ENCODE measurements at regions not wholly inside any gene's neighbourhood (a gene's known extent, or its start where the extent isn't known, plus 50 kb on each side); places are given as distances from the start of the nearest gene placed in this dataset.
"Not testable (repeated sequence)": the region's sequence is repeated elsewhere in the genome, so short reads cannot be mapped to it uniquely, and the experiment has no call there.

DNA sequence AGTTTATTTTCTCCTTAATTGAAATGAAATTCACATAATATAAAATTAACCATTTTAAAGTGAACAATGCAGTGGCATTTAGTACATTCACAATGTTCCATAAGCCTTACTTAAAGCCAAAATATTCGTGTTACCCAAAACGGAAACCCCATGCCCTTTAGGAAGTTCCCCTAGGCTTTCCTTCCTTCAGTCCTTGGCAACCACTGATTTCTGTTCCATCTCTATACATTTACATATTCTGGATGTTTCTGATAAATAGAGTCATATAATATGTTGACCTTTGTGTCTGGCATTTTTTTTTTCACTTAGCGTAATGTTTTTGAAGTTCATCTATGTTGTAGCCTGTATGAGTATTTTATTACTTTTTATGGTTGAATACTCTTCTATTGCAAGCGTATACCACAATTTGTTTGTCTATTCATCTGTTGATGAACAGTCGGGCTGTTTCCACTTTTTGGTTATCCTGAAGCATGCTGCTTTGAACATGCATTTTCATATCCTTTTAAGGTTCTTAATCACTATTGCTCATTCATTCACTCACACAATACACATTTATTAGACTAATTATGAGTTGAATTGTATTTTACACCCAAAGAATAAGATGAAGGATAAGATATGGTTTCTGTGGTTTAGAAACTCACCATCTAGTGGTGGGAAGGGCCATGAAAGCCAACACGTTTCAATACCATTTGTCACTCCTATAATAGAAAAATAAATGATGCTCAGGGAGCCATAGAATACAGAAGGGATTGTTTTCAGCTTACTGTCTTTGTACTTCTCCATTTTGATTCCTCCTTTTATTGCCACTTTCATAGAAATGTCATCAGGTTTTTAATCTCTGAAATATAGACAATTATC, 408.2 kb upstream of the CBLB start:
- DNase-seq = no peak

GRCh38 chr3:106277731-106278130, 408.9 kb upstream of the CBLB start:
- no peak for DNase-seq

DNA sequence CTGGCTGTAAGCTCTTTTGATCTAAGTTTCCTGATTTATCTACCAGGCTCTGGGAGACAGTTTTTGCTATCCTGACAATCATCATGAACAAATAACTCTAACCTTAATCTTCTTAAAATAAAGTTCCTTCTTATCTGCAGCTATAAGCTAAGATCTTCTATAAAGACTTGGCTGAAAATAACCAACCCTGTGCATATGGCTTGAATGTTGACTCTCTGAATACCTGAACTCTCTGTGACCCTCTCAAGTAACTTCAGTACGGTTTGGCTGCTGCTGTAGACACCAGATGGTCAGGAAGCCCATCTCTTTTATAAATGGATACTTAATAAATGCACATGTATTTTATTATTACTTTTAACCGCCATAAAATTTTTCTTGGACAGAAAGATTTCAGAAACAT, 412.4 kb upstream of the CBLB start:
- peak; percentile 96 for DNase-seq

DNA sequence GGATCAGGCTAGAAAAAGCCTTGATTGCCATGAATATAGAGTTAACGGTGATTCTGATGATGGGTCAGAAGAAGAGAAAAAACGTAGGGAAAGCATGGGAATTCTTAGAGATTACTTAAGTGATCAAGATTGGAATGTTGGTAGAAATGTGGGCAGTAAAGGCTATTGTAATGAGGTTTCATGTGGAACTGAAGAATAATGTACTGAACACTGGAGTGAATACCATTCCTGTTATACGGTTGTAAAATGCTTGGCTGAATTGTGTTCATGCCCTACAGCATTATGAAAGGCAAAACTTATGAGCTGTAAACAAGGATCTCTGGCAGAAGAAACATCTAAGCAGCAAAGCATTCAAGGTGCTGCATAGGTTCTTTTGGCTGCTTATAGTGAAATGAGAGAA, 414.1 kb upstream of the CBLB start:
- DNase-seq = no peak

GRCh38 chr3:106288781-106289180, 420.0 kb upstream of the CBLB start:
- DNase-seq = no peak

- no peak for DNase-seq
Measured at GRCh38 chr3:106290304-106290997, 421.6 kb upstream of the CBLB start.

- DNase-seq = no peak
Measured at GRCh38 chr3:106293161-106293560, 424.3 kb upstream of the CBLB start.

- no peak for DNase-seq
Measured at GRCh38 chr3:106294121-106294520, 425.3 kb upstream of the CBLB start.

GRCh38 chr3:106296062-106296461, 427.2 kb upstream of the CBLB start:
- DNase-seq = no peak

DNA sequence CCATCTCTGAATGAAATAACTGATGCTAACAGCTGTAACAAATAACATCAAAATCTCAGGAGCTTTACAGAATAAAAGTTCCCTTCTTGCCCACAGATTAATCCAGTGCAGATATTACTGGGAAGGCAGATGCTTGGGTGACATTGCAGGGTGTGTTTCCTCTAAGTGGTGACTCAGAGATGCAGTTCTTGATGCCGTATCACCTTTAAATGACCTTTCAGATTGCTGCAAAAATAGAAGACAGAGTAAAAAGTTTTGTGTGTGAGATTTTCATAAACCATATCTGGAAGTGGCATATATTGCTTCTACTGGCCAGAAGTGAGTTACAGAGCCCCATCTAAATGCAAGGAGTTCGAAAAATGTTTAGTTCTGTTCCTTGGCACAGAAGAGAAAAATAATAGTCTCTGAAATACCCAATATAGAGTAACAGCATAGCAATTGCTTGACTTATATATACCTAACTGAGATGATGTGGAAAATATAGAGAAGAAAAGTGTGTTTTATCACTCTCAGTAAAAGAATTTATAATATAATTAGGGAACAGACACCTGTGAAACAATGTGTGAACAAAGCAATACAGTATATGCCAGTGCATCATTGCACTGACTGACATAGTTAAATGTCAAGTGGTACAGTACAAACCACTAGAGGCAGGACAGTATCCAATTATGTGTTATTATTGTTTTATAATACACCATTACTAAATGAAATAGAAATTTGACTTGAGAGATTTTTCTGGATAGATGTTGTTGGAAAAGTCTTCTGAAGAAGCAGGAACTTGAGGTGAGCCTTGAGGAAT, 430.7 kb upstream of the CBLB start:
- DNase-seq = no peak

GRCh38 chr3:106302451-106303221, 433.8 kb upstream of the CBLB start:
- DNase-seq = no peak

- DNase-seq = no peak
Measured at GRCh38 chr3:106303766-106304165, 435.0 kb upstream of the CBLB start.

GRCh38 chr3:106305127-106305526, 436.3 kb upstream of the CBLB start:
- DNase-seq = no peak

DNA sequence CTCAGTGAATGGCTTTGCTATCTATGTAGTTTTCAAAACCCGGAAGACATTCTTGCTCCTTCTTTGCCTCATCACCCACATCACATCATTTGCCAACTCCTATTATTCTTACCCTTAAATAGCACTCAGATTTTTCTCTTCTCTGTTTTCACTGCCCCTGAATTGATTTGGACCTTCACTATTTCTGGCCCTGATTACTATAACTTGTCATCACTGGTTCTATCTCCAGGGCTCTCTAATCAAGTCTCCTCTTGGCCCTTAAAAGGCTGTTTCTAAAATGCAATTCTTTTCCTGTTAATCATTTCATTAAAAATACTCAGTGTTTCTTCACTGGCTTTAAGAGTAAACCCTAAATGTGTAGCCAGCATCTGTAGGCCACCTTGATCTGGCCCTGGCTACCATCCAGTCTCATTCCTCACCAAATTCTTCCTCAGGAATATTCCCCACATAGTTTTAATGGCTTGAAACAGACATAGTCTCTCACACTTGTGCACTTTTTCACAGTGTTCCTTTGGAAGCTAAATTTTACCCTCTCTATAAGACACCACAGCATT, 437.1 kb upstream of the CBLB start:
- no peak for DNase-seq

DNA sequence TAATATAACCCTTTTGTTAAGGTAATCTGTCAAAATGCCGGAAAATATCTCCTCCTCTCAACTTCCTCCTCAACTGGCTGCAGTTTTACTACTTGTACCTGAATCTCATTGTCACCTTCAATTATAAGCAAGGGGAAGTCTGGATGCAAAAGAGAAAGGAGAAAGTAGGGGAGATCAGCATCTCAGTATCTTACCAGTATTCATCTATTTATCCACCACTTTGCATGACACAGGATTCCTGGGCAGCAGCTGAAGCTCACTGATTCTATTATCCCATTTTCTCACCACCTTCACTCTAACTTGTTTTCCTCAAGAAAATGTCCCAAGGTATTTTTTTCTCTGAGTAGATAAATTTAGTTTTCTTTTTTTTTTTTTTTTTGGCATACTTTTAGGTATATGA, 440.5 kb upstream of the CBLB start:
- no peak for DNase-seq

DNA sequence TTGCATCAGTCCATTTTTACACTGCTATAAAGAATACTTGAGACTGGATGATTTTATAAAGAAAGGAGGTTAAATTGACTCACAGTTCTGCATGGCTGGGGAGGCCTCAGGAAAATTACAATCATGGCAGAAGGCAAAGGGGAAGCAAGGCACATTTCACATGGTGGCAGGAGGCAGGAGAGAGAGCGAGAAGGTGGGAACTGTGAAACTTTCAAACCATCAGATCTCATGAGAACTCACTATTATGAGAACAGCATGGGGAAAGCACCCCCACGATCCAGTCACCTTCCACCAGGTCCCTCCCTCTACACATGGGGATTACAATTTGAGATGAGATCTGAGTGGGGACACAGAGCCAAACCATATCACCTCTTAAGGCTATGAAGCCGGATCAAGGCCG, 441.0 kb upstream of the CBLB start:
- not testable (repeated sequence) for DNase-seq

GRCh38 chr3:106317141-106318055, 448.6 kb upstream of the CBLB start:
- no peak for DNase-seq

- DNase-seq = not testable (repeated sequence)
Measured at GRCh38 chr3:106321438-106321837, 452.6 kb upstream of the CBLB start.

DNA sequence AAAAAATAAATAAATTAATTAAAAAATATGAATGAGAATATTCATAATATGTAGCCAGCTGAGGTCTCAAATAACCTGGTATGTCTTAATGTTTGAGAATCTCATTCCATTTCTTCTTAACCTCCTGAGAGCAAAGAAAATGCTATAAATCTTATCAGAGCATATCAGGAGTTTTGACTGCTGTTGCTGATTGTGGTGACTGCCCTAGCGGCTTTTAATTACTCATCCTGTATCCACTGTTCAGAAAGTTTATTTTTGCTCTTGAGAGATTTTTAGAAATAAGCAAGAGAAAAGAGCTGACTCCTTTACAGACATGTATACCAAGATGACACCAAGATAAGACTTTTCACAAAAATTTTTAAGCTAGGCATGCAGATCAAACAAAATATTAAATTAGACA, 454.8 kb upstream of the CBLB start:
- DNase-seq = no peak

DNA sequence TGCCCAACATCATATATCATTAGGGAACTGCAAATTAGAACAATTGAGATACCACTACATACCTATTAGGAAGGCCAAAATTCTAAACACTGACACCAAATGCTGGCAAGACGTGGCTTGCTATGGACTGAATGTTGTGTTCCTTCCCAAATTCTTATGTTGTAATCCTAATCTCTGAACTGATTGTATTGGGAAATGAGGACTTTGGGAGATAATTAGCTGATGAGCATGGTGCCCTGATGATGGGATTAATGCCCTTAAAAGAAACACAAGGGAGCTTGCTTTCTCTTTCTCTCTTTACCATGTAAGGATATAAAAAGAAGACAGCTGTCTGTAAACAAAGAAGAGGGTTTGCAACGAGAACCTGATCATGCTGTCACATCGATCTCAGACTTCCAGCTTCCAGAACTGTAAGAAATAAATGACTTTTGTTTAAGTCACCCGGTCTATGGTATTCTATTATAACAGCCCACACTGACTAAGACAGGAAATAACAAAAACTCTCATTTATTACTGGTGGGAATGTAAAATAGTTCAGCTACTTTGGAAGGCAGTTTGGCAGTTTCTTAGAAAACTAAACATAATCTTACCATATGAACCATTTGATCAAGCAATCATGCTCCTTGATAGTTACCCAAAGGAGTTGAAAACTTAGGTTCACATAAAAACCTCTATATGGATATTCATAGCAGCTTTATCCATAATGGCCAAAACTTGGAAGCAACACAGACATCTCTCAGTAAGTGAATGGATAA, 458.3 kb upstream of the CBLB start:
- peak; percentile 25 for DNase-seq

DNA sequence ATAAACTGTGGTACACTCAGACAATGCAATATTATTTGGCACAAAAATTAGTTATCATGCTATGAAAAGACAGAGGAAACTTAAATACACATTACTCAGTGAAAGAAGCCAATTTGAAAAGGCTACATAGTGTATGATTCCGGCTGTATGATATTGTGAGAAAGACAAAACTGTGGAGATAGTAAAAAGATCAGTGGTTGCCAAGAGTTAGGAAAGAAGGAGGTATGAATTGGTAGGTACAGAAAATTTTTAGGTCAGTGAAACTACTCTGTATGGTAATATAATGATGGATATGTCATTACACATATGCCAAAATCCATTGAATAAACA, 458.8 kb upstream of the CBLB start:
- DNase-seq = no peak
